HUES48 (cell line): ENCODE measurements at regions not wholly inside any gene's neighbourhood (a gene's known extent, or its start where the extent isn't known, plus 50 kb on each side); places are given as distances from the start of the nearest gene placed in this dataset.

Experiments used
- H3K27ac ChIP-seq: one replicate; pipeline ENCODE4 v1.7.0; 2013; ENCODE audit warnings: low read depth, low read length, inconsistent platforms
- H3K27me3 ChIP-seq: 2 replicates; pipeline ENCODE4 v1.6.1; 2013; ENCODE audit warnings: mild to moderate bottlenecking, low read length; ENCODE audit not compliant: control insufficient read depth, insufficient read depth
- H3K36me3 ChIP-seq: 2 replicates; pipeline ENCODE4 v1.6.1; 2013; ENCODE audit warnings: low read length; ENCODE audit not compliant: control insufficient read depth, insufficient read depth
- H3K4me1 ChIP-seq: 2 replicates; pipeline ENCODE4 v1.6.1; 2013; ENCODE audit warnings: mild to moderate bottlenecking, low read length; ENCODE audit not compliant: control insufficient read depth, insufficient read depth
- H3K4me3 ChIP-seq: 2 replicates; pipeline ENCODE4 v1.5.1; 2013; ENCODE audit warnings: mild to moderate bottlenecking, low read depth, low read length
- H3K9ac ChIP-seq: 2 replicates; pipeline ENCODE4 v1.6.1; 2013; ENCODE audit warnings: mild to moderate bottlenecking, low read depth, low read length, moderate library complexity
- H3K9me3 ChIP-seq: 2 replicates; pipeline ENCODE4 v1.6.1; 2013; ENCODE audit warnings: low read length; ENCODE audit not compliant: control insufficient read depth, insufficient read depth

DNA sequence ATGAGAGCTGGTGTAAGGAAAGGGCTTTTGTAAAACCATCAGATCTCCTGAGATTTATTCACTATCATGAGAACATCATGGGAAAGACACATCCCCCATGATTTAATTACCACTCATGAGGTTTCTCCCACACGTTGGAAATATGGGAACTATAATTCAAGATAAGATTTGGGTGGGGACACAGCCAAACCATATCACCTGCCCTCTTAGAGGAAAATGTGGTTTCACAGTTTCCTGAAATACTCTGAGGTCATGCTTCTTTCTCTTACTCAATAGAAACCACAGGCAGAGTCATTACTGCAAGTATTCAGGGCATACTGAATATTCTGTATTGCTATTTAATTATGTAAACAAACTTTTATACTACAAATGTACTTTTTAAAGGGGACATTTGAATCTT is 1453.3 kb downstream of the PCDH18 start:
- no peaks in the 10 kb centered on the region for H3K9me3 ChIP-seq
- no peak overlapping the region for H3K9ac ChIP-seq
- peaks cover 4% of the 10 kb centered on the region; the same call in 1 of the 2 replicates for H3K4me1 ChIP-seq
- no peaks in the 10 kb centered on the region for H3K27me3 ChIP-seq
- no peaks in the 10 kb centered on the region for H3K36me3 ChIP-seq
- H3K27ac ChIP-seq: no peak overlapping the region
- no peak overlapping the region for H3K4me3 ChIP-seq

DNA sequence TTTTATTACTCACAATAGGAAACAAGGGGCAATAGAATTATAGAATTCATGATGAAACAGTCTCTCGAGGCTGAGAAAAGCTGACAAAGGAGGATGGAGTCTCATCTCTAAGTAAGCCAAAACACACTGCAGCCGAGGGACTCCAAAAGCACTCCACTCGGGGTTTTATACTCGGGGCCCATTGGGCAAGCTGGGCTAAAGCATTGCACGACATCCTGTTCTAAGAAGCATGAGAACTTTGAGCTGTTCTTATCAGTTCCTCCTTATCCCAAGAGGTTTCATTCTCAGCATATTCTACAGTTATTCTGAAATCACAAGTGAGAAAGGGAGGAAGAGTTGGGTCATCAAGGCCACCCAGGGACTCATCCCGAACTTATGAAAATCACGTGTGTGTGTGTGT is 1475.5 kb downstream of the PCDH18 start:
- Histone ChIP-seq H3K9ac (no peak overlapping the region), H3K27ac (no peak overlapping the region), H3K27me3 (no peaks in the 10 kb centered on the region), H3K4me1 (no peaks in the 10 kb centered on the region), H3K9me3 (no peaks in the 10 kb centered on the region), H3K36me3 (no peaks in the 10 kb centered on the region), H3K4me3 (no peak overlapping the region)

DNA sequence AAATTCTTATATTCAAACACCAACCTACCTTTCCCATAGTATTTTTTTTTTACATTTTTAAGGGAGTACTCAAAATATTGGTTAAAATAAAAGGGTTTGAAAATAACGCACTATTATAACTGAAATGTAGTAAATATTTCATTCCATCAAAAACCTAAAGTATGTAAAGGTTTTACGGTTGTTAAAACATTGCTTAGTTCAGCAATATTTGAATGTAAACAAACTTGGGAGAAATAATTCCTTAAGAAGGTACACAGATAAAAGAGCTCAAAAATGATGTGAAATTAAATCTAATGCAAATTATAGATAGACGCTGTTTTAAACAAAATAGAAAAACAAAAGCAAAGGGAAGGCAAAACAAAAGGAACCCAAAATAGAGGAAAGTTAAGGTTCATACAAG is 1476.9 kb downstream of the PCDH18 start:
- Histone ChIP-seq H3K27me3 (no peaks in the 10 kb centered on the region), H3K27ac (no peak overlapping the region), H3K36me3 (no peaks in the 10 kb centered on the region), H3K9me3 (no peaks in the 10 kb centered on the region), H3K4me1 (no peaks in the 10 kb centered on the region), H3K4me3 (no peak overlapping the region), H3K9ac (no peak overlapping the region)

DNA sequence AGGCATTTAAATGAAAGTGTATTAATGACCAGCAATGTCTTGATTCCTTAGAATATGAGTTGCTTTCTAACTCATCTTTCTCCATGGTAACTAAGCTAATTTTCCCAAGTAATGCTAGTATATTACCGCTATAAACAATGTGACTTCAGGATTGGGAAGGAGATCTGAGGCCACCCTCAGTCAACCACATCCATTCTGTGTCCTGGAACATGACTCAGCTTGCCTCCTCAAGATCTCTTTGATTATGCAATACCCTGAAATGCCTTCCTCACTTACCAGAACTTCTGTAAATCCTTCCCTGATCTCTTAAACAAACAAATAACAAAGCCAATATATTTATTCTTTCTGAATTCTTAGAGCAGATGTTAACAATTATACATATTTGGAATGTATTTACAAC is 1495.5 kb downstream of the PCDH18 start:
- Histone ChIP-seq H3K4me1 (peaks cover 11% of the 10 kb centered on the region), H3K27ac (no peak overlapping the region), H3K36me3 (no peaks in the 10 kb centered on the region), H3K4me3 (no peak overlapping the region), H3K9me3 (no peaks in the 10 kb centered on the region), H3K27me3 (no peaks in the 10 kb centered on the region), H3K9ac (no peak overlapping the region)

DNA sequence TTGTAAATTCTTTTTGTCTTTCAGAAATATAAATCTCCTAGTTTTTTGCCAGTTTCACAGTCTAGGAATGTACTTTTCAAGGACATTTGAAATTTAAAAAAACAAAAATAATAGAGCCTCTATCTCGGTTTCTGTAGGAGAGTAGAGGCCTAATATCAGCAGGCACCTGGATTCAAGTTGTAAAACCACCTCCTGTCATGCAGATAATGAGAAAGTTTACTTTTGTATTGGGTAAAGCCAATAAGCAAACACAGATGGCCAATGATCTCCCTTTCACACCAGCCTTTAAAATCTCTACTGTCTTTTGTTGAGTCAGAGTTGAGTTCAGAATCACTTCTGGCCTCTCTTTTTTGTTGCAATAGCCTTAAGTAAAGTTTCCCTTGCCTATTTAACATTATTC is 1499.9 kb downstream of the PCDH18 start:
- no peaks in the 10 kb centered on the region for H3K9me3 ChIP-seq
- H3K4me3 ChIP-seq: no peak overlapping the region
- peak overlapping the region; percentile 58 for H3K27ac ChIP-seq
- no peaks in the 10 kb centered on the region for H3K27me3 ChIP-seq
- H3K36me3 ChIP-seq: no peaks in the 10 kb centered on the region
- H3K4me1 ChIP-seq: peaks cover 11% of the 10 kb centered on the region
- no peak overlapping the region for H3K9ac ChIP-seq

DNA sequence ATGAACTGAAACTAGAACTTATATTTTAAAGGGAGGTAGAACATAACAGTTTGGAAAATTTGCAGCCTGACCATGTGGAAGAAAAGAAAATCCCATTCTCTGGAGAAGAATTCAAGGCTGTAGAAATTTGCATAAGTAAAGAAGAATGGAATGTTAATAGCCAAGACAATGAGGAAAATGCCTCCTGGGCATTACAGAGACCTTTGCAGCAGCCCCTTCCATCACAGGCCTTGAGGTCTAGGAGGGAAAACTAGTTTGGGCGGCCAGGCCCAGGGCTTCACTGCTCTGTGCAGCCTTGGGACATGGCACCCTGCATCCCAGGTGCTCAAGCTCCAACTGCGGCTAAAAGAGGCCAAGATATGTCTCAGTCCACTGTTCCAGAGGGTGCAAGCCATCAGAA is 1506.8 kb downstream of the PCDH18 start:
- Histone ChIP-seq H3K9ac (no peak overlapping the region), H3K27me3 (no peaks in the 10 kb centered on the region), H3K9me3 (no peaks in the 10 kb centered on the region), H3K4me1 (0 out of 2 replicates have a peak, but pooled peaks cover 4% of the 10 kb centered on the region), H3K27ac (no peak overlapping the region), H3K4me3 (no peak overlapping the region), H3K36me3 (no peaks in the 10 kb centered on the region)

DNA sequence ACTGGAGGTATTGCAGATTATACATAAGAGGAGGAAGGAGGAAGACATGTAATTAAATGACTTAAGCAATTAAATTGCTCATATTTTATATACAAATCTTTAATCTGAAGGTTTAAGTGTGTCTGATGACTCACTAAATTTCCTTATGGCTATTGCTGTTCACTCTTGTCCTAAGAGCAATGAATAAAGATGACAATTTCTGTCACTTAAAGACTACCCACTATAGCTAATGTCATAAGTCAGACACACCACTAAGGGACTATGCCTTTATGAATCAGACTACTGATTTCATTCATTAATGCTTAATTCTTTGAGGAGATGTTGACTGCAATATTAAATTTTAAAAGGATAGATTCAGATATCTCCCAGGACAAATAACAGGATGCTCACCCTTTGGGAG is 1514.7 kb downstream of the PCDH18 start:
- Histone ChIP-seq H3K27me3 (no peaks in the 10 kb centered on the region), H3K36me3 (no peaks in the 10 kb centered on the region), H3K27ac (no peak overlapping the region), H3K9ac (no peak overlapping the region), H3K9me3 (no peaks in the 10 kb centered on the region), H3K4me1 (peaks cover 5% of the 10 kb centered on the region; the same call in 1 of the 2 replicates), H3K4me3 (no peak overlapping the region)

DNA sequence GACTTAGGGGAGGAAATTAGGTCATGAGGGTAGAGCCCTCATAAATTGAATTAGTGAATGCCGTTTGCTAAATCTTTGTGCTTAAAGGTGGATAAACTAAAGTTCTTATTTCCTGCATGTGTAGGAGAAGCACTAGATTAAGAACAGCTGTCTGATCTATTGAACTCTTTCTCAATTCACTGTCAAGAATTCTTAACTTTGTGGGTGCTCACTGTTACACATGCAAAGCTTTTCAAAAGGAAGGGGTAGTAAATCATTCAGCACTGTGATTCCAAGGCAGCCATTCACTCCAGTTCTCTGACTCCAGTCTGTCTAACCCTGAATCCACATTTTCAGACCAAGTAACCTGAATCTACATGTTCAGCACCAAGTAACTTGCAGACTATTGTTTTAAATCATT is 1520.1 kb downstream of the PCDH18 start:
- Histone ChIP-seq H3K27me3 (no peaks in the 10 kb centered on the region), H3K27ac (no peak overlapping the region), H3K4me1 (peaks cover 12% of the 10 kb centered on the region; the same call in 1 of the 2 replicates), H3K36me3 (no peaks in the 10 kb centered on the region), H3K9me3 (peaks cover 4% of the 10 kb centered on the region; the same call in 1 of the 2 replicates), H3K9ac (no peak overlapping the region), H3K4me3 (no peak overlapping the region)

DNA sequence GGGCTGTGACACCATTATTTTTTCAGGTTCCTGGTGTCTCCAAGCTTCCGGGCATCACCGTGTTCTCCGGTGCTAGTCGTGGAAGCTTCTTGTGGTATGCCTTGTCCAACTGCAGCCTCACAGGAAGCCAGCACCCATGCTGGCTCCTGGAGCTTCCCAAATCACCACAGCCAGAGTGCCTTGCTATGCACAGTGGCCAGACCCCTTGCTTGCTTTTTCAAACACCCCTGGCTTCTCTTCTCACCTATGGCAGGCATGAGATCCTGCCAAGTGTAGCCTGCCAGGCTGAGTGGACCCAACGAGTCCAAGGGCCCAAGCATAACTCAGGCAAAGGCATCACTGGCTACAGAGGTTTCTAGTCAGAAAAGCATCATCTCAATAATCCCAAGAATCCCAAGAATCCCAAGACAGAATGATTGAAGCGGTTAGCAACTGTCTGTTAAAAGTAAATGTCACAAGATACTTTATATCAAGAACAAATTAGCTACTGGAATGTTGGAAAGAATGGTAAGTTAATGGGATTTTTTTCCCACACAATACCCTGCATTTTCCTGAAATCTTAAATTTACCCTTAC is 1522.9 kb downstream of the PCDH18 start:
- Histone ChIP-seq H3K4me3 (no peak overlapping the region), H3K27me3 (no peaks in the 10 kb centered on the region), H3K4me1 (peaks cover 12% of the 10 kb centered on the region; the same call in 1 of the 2 replicates), H3K27ac (no peak overlapping the region), H3K9ac (no peak overlapping the region), H3K9me3 (peaks cover 4% of the 10 kb centered on the region; the same call in 1 of the 2 replicates), H3K36me3 (no peaks in the 10 kb centered on the region)

DNA sequence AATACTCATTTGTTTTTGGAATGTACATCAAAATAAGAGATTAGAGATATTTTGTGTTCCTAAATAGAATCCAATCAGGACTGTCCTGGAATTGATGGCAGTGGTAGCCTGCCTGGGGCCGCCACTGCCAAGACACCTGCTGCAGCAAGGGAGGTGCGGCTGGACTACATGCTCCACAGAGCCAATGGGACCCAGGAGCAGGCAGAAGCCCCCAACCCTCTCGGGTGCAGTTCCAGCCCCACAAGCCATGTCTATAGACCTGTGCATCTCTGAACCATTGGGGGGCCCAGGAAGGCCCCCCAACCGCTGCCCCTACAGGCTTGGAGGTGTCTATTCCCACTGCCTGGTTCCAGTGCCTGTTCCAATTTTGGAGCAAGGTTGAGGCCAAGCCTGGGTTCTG is 1524.3 kb downstream of the PCDH18 start:
- H3K4me1 ChIP-seq: peaks cover 11% of the 10 kb centered on the region; the same call in 1 of the 2 replicates

DNA sequence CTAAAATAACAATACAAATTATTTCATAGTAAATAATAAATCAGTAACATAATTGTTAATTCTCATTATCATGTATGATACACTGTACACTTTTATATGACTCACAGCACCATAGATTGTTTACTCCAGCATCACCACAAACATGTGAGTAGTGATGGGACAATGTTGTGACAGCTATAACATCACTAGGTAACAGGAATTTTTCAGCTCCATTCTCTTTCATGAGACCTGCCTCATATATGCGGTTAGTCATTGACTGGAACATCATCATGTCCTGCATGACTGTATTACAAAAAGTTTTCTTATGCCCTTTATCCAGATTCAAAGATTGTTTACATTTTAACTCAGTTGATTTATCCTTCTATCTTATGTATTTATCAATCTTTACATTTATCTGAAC is 1530.0 kb downstream of the PCDH18 start:
- Histone ChIP-seq H3K4me1 (no peaks in the 10 kb centered on the region), H3K9me3 (no peaks in the 10 kb centered on the region), H3K4me3 (no peak overlapping the region), H3K27me3 (no peaks in the 10 kb centered on the region), H3K36me3 (no peaks in the 10 kb centered on the region), H3K27ac (no peak overlapping the region), H3K9ac (no peak overlapping the region)

More for the DNA sequence above, 1524.3 kb downstream of the PCDH18 start:
- Histone ChIP-seq H3K4me3 (no peak overlapping the region), H3K9ac (no peak overlapping the region), H3K27ac (no peak overlapping the region), H3K9me3 (peaks cover 4% of the 10 kb centered on the region; the same call in 1 of the 2 replicates), H3K36me3 (no peaks in the 10 kb centered on the region), H3K27me3 (no peaks in the 10 kb centered on the region)
